HEK293 (cell line): ENCODE measurements at regions not wholly inside any gene's neighbourhood (a gene's known extent, or its start where the extent isn't known, plus 50 kb on each side); places are given as distances from the start of the nearest gene placed in this dataset.

Experiments
- BCL11A ChIP-seq: fragments of 450-650 bp; formaldehyde crosslinking; IDR thresholded peaks from 2 replicates; pipeline ENCODE4 v1.5.1; 2016; ENCODE audit warnings: low read depth, missing biosample characterization, missing genetic modification characterization
- CTCF ChIP-seq: fragments of 450-650 bp; formaldehyde crosslinking; IDR thresholded peaks from 2 replicates; pipeline ENCODE4 v1.5.1; 2016; ENCODE audit warnings: missing biosample characterization, missing genetic modification characterization
- SALL2 ChIP-seq: fragments of 450-650 bp; formaldehyde crosslinking; IDR thresholded peaks from 2 replicates; pipeline ENCODE4 v1.5.0; 2017; ENCODE audit warnings: missing biosample characterization, mild to moderate bottlenecking, missing genetic modification characterization, borderline replicate concordance
- ZNF704 ChIP-seq: fragments of 450-650 bp; formaldehyde crosslinking; IDR thresholded peaks from 2 replicates; pipeline ENCODE4 v1.5.1; 2016; ENCODE audit warnings: missing biosample characterization, missing genetic modification characterization

- TF ChIP-seq SALL2 (tag by site-specific recombination): no peak
- TF ChIP-seq CTCF: peak; percentile 43; the same call in 1 of the 2 replicates
- TF ChIP-seq BCL11A: no peak
- no peak for TF ChIP-seq ZNF704 (tag by site-specific recombination)
Measured at GRCh38 chr3:71930056-71930991, 145.4 kb upstream of the PROK2 start.
